ENCODE measurements at regions not wholly inside any gene's neighbourhood (a gene's known extent, or its start where the extent isn't known, plus 50 kb on each side); places are given as distances from the start of the nearest gene placed in this dataset.

- Histone ChIP-seq H3K36me3 (no peaks in the 10 kb centered on the region), H3K27me3 (no peaks in the 10 kb centered on the region), H3K4me1 (peaks cover 0 to 36% (median 29%) of the 10 kb centered on the region in 4 donors), H3K4me3 (no peak overlapping the region), H3K27ac (no peak overlapping the region), H3K9me3 (no peaks in the 10 kb centered on the region)
- DNase-seq, result no peak
- intact Hi-C loops (cut with DNase I; ENCODE audit: low total_unique reads), result loop anchor here (10.0 kb wide), 1 partner anchor 252 kb away; the partner anchor contains the start of gene JMJD1C
- no peak for TF ChIP-seq CTCF (IDR thresholded peaks at IDR 0.05)
Measured at GRCh38 chr10:63717027-63717715, 196.0 kb downstream of the REEP3 start.

GRCh38 chr10:63718006-63718405 lies 196.8 kb downstream of the REEP3 start:
- DNase-seq, result no peak
- Histone ChIP-seq H3K4me3 (no peak overlapping the region), H3K27me3 (no peaks in the 10 kb centered on the region), H3K27ac (no peak overlapping the region), H3K36me3 (no peaks in the 10 kb centered on the region), H3K9me3 (no peaks in the 10 kb centered on the region), H3K4me1 (peaks cover 0 to 36% (median 29%) of the 10 kb centered on the region in 4 donors)
- intact Hi-C loops (cut with DNase I; ENCODE audit: low total_unique reads), result loop anchor here (10.0 kb wide), 1 partner anchor 253 kb away; the partner anchor contains the start of gene JMJD1C
- TF ChIP-seq CTCF (IDR thresholded peaks at IDR 0.05), result no peak

GRCh38 chr10:63718421-63718820 lies 197.2 kb downstream of the REEP3 start:
- no peak for TF ChIP-seq CTCF (IDR thresholded peaks at IDR 0.05)
- Histone ChIP-seq H3K4me1 (peaks cover 0 to 36% (median 29%) of the 10 kb centered on the region in 4 donors), H3K4me3 (no peak overlapping the region), H3K9me3 (no peaks in the 10 kb centered on the region), H3K36me3 (no peaks in the 10 kb centered on the region), H3K27me3 (no peaks in the 10 kb centered on the region), H3K27ac (no peak overlapping the region)
- no peak for DNase-seq
- intact Hi-C loops (cut with DNase I; ENCODE audit: low total_unique reads), result loop anchor here (10.0 kb wide), 1 partner anchor 254 kb away; the partner anchor contains the start of gene JMJD1C

- no peak for TF ChIP-seq CTCF (IDR thresholded peaks at IDR 0.05)
- H3K36me3 ChIP-seq, result no peaks in the 10 kb centered on the region
- intact Hi-C loops (cut with DNase I; ENCODE audit: low total_unique reads), result loop anchor here (10.0 kb wide), 1 partner anchor 255 kb away; the partner anchor contains the start of gene JMJD1C
- no peak for DNase-seq
- no peaks in the 10 kb centered on the region for H3K27me3 ChIP-seq
- no peak overlapping the region for H3K27ac ChIP-seq
- H3K4me1 ChIP-seq, result peaks cover 0 to 32% (median 20%) of the 10 kb centered on the region in 4 donors
- no peaks in the 10 kb centered on the region for H3K9me3 ChIP-seq
- no peak overlapping the region for H3K4me3 ChIP-seq
Measured at GRCh38 chr10:63719226-63719856, 198.1 kb downstream of the REEP3 start.

GRCh38 chr10:63720072-63720537 lies 198.9 kb downstream of the REEP3 start:
- peak in 1 of 2 donors; percentile 47 for DNase-seq
- intact Hi-C loops (cut with DNase I; ENCODE audit: low total_unique reads), result loop anchor here (5.0 kb wide), 3 partner anchors 82 to 548 kb away; no protein-coding TSS in a partner anchor
- H3K4me1 ChIP-seq, result peaks cover 0 to 32% (median 20%) of the 10 kb centered on the region in 4 donors

More at GRCh38 chr10:63720072-63720537, 198.9 kb downstream of the REEP3 start:
- Histone ChIP-seq H3K27me3 (no peaks in the 10 kb centered on the region), H3K36me3 (no peaks in the 10 kb centered on the region), H3K4me3 (no peak overlapping the region), H3K27ac (peak overlapping the region; percentile 77 to 80), H3K9me3 (no peaks in the 10 kb centered on the region)
- peak; percentile 84 to 95 for TF ChIP-seq CTCF (IDR thresholded peaks at IDR 0.05)
